ENCODE measurements at regions not wholly inside any gene's neighbourhood (a gene's known extent, or its start where the extent isn't known, plus 50 kb on each side); places are given as distances from the start of the nearest gene placed in this dataset.
"Not testable (repeated sequence)": the region's sequence is repeated elsewhere in the genome, so short reads cannot be mapped to it uniquely, and the experiment has no call there.

- no peak for DNase-seq
Measured at GRCh38 chr13:74555651-74556420, 421.6 kb upstream of the KLF12 start.

DNA sequence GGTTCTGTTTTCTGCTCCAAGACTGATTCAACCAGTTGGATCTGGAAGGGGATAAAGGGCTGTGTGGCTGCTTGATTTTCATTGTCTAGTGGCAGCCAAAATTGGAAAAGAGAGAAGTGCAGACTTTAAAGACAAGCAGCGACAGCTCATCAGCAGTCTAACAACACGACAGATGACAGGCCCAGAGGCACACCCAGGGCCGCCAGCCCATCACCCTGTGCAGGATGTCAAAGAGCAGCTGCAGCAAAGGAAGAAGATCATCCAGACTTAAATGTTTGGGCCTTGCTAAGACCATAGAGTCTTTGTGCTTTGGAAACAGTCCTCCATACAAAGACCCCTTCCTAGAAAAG is 421.0 kb upstream of the KLF12 start:
- no peak for DNase-seq

- DNase-seq, result no peak
Measured at GRCh38 chr13:74554569-74555275, 420.5 kb upstream of the KLF12 start.

- DNase-seq, result no peak
Measured at GRCh38 chr13:74550039-74550438, 415.8 kb upstream of the KLF12 start.

DNA sequence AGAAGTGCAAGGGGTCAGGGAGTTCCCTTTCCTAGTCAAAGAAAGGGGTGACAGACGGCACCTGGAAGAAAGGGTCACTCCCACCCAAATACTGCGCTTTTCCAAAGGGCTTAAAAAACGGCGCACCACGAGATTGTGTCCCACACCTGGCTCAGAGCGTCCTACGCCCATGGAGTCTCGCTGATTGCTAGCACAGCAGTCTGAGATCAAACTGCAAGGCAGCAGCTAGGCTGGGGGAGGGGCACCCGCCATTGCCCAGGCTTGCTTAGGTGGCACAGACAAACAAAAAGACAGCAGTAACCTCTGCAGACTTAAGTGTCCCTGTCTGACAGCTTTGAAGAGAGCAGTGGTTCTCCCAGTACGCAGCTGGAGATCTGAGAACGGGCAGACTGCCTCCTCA is 402.4 kb upstream of the KLF12 start:
- DNase-seq, result not testable (repeated sequence)

GRCh38 chr13:74533226-74533625 is 399.0 kb upstream of the KLF12 start:
- no peak for DNase-seq

- DNase-seq, result no peak
Measured at GRCh38 chr13:74530011-74530410, 395.8 kb upstream of the KLF12 start.

DNA sequence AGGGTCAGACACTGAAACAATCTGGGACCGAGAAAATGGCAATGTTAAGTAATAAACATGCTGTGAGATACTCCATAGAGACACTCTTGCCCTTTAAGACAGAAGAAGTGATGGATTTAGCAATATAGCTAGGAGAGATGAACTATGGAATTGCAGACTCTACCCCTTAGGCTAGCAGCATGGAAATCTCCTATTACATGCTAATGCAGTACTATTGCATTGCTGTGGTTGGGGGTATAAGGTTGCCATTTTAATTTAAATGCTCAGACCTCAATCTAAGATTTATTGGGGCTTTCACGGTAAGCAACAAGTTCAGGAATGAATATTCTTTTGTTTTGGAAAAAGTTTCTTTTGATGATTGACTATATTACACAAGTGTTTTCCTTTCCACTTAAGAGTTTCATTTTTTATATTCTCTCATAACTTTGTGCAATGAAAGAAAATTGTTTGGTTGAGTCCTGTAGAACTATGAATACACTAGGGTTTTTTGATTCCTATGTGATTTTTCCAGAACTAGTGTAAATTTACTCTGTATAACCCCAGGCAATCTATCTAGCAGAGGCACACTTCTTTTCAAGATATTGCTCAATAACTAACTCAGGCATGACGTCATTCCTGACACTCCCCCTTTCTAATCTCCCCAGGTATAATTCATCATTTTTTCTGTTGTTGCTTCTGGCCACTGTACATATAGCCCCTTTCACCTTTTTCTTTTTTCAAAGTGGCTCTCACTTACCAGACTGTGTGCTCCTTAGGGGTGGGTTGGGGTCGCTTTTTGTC is 394.7 kb upstream of the KLF12 start:
- no peak for DNase-seq

DNA sequence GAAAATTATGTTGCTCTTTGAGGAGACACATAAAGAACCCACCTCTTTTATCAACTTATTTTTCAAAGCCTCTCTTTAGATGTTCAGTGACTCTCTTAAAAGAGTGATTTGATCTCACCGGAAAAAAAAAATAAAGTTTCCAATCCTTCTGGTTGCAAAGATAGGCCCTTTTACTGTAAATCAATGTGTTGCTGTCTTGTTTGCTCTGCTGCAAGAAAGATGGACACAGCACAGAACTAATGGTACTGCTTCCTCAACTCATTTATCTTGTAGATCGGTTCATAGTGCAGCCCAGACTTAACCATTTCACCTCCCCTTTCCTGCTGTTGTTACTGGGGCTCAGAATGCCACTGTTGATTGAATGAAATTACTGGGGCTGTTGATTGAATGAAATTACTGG is 388.9 kb upstream of the KLF12 start:
- DNase-seq, result no peak

DNA sequence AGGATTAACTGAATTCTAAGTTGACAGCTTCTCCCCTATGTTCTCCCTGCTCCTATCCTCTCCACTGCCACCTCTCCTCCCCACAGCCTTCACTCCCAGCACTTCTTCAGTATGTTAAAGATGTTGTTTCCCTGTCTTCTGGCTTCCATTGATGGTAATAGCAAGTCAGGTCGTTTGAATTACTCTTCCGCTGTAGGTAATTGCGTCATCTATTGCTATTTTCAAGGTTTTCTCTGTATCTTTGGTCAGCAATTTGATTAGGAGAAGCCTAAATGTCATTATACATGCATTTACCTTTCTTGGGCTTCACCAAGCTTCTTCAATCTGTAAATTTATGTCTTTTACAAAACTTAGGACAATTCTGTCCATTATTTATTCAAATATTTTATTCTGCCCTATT is 377.3 kb upstream of the KLF12 start:
- no peak for DNase-seq

GRCh38 chr13:74487091-74487722 is 353.0 kb upstream of the KLF12 start:
- no peak for DNase-seq

DNA sequence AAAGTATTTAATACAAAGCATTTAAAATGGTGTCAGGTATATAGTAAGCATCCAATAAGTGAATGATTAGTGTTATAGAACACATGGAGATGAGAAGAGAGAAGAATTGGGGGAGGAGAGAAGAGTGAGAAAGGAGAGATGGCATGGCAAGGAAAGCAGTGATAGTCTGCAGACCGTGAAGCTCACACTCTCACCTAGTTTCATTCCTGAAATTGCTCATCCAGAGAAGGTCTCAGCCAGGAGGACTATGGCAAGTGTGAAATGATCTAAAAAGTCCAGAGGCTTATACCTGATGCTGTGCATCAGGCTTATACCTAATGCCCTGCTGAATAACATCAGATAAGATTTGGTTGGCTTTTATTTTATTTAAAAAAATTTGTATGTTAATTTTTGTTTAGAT is 351.6 kb upstream of the KLF12 start:
- no peak for DNase-seq

DNA sequence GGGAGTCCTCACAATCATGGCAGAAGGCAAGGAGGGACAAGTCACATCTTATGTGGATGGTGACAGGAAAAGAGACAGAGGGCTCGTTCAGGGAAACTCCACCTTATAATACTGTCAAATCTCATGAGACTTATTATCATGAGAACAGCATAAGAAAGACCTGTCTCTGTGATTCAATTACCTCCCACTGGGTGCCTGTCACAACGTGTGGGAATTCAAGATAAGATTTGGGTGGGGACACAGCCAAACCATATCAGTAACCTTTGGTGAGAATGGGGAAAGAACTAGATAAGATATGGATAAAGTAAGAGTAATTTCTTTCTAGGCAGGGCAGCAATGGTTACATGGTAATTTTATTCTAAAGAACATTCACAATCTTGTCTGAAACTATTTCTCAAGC is 344.9 kb upstream of the KLF12 start:
- no peak for DNase-seq

DNA sequence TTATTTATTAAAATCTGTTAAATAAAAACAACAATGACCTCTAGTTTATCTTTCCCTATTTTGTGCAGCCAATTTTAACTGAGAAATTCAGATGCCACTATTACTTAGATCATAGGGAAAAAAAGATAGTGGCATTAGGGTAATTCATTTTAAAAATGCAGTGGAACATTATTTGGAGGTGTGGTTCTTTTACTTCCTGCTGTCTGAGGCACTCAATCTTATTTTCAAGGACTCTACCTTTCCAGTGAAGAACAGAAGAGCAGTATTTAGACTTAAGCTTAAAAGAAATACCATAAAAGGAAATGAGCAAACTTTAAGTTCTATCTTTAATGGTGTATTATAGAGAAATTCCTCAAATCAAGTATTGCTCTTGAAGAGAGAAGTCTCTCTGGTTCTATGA is 342.6 kb upstream of the KLF12 start:
- no peak for DNase-seq

DNA sequence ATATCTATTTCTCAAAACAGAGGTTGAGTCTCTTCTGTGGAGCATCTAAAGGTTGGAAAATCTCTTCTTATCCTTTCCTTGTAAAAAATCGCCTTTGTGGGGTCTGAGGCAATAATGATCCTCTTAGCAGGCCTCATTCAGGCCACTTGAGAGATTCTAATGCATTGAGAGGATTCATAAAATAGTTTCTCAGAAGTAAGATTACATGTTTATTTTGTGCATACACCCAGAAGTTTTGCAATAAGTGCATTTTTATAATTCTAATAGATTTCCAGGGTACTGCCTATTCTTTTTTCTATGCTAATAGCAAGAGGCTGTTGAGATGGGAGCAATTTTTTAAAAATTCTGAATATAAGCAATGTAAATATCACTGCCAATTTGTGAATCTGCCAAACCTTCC is 342.2 kb upstream of the KLF12 start:
- DNase-seq, result no peak

DNA sequence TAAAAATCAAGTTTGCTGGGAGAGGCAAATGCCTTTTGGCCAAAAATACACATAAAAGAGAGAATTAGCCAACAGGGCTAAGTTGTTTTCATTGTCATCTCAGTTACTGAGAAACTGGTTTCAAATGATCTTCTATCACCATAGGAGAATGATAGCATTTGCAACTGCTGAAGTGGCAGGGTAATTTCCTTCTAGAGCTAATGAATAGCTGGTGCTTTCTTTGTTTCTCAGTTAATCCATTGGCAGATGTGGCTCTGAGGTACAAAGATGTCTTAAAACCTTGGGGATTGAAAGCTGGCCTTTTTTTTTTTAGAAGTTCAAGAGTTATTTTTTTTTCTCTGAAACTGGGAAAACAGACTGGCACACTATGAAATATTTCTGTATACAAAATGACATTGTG is 332.7 kb upstream of the KLF12 start:
- DNase-seq, result no peak

DNA sequence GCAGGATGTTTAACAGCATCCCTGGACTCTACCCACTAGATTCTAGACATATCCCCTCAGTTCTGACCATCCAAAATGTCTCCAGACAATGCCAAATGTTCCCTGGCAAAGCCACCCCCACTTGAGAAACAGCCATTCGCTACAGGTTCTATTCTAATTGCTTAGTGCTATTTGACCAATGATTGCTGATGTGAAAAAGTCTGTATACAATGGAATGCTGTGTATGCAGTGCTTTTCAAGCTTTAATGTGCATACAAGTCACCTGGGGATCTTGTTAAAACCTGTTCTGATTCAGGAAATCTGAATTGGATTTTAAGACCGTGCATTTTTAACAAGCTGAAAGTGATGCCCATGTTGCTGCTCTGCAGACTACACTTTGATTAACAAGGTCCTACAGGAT is 331.8 kb upstream of the KLF12 start:
- no peak for DNase-seq

DNA sequence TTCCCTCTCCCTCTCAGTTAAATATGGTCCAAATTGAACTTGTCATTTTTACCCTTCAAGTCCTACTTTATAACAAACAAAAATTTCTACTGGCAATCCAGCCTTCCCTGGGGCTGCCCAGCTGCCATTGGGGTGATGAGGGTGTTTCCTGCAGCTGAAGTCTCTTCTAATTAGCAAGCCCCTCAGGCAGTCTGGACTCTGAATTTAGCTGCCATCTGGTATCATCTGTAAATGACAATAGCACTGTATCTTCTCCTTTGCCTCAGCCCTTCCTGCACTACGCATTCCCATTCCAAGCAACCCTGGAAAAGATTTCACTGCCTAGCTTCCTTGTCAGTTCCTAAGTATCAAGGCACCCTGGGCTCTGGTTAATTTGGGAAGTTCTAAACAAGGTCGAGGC is 331.1 kb upstream of the KLF12 start:
- DNase-seq, result no peak

DNA sequence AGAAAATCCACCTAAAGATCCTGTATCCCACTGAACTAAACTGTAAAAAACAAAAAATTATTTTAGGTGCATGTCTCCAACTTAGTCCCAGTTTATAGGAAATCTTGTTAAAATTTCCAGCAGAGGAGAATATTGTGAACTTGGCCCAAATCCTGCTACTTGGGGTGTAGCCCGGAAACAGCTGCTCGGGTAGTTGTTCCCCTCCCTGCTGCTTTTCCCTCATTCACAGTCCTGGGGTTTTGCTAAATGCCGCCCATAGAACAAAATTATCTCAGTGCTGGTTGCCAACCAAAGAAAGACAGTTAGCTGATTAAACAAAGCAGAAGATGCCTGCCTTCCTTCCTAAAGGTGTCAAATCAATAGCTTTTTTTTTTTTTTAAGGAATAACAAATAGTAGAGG is 330.5 kb upstream of the KLF12 start:
- peak; percentile 50 for DNase-seq

GRCh38 chr13:74461011-74461410 is 326.8 kb upstream of the KLF12 start:
- no peak for DNase-seq

DNA sequence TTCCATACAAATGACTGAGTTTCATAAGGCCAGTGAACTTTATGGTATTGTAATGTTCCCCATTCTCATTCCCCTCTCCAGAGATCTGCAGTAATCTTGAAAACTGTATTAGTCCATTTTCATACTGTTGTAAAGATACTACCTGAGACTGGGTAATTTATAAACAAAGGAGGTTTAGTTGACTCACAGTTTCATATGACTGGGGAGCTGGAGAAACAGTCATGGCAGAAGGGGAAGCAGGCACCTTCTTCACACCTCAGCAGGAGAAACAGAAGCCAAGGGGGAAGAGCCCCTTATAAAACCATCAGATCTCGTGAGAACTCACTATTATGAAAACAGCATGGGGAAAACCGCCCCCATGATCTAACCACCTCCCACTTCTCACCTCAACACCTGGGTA is 318.7 kb upstream of the KLF12 start:
- DNase-seq, result no peak

GRCh38 chr13:74452176-74452575 is 318.0 kb upstream of the KLF12 start:
- no peak for DNase-seq

GRCh38 chr13:74450964-74451363 is 316.8 kb upstream of the KLF12 start:
- no peak for DNase-seq

DNA sequence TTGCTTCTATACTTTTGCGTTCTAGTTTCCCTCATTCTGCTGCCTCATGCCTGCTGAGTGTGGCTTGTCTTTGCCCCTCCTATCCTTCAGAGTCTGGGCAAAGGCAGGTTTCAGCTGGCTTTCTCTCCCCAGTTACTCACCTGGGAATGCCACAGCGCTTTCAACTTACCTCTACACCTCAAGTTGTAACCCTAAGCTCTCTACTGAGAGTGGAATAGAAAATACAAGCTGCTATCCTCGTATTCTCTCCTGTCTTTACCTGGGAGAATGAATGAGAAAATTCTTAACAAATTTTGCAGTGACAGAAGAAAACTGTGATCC is 316.3 kb upstream of the KLF12 start:
- no peak for DNase-seq
